GM19025 (cell line): ENCODE measurements at regions not wholly inside any gene's neighbourhood (a gene's known extent, or its start where the extent isn't known, plus 50 kb on each side); places are given as distances from the start of the nearest gene placed in this dataset.

Experiments used
- ATAC-seq: cut with Tn5 transposase; IDR thresholded peaks from one replicate; pipeline ENCODE4 v1.9.1; 2021; ENCODE audit warnings: mild to moderate bottlenecking, low read depth, moderate library complexity; ENCODE audit not compliant: unreplicated experiment

DNA sequence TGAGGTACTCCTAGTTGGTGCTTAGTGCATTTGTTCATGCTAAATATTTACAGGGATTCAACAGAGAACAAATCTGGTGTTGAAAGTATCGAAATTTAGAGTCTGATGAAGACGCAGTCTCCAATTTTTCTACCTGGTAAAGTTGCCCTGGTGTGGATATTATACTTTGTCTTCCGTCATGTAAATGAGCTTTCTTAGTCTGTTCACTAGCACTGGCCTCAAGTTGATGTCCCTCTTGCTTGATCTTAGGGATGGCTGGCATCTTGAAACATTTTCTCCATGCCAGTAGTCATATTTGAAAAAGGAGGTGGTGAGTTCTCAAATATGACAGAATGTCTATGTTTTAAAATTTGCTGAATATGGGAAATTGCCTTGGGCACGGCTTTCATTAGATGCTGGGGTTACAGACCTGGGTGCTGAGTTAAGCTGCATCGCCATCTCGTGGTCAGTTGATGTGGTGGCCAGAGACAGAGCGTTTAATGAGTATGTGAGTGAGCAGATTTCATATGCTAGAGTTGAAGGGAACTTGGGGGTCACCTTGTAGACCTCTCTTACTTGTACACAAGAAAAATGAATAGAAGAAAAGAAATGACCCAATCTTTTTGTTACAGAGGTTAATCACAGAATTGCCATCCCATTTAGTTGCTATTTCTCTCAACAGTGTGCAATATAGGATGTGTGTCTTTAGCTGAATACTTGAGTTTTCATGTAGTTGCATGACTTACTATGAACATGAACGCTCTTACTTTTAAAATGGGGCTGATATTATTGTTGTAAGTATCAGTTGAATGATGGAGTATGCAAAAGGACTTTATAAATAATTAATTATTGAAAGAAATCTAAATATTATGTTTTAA is 172.8 kb upstream of the DCN start:
- peak; percentile 92 for ATAC-seq

DNA sequence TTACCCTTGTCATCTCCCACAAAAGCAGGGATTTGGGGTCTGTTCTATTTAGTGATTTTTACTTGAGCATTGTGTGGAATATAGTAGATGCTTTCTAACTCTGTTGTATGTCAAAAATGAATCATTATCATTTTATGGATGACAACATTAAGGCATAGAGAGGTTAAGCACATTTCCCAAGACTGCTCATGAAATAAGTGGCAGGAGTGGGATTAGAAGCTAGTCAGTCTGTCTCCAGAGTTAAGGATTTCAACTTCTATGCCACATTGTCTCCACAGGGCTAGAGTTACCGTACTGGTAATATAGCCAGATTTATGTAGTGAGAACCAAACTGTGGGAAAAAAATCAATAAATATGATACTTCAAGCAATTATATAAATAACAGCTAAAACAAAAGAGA is 170.6 kb upstream of the DCN start:
- no peak for ATAC-seq

DNA sequence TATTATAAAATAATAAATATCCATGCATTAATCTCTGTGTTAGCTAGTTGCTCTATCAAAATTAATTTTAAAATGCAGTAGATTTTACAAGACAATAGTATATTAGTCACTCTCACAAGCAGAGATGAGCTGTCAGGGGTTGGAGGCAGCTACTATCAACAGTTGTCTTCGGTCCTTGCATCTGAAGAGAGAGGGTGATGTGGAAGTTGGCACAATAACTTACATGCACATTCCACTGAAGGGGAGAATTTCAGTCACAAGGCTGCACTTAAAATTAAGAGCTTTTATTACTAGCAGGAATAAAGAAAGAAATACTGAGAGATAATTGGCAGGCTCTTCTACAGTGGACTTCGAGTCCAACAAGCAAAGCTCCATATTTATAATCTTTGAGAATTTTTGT is 166.9 kb upstream of the DCN start:
- ATAC-seq: no peak

DNA sequence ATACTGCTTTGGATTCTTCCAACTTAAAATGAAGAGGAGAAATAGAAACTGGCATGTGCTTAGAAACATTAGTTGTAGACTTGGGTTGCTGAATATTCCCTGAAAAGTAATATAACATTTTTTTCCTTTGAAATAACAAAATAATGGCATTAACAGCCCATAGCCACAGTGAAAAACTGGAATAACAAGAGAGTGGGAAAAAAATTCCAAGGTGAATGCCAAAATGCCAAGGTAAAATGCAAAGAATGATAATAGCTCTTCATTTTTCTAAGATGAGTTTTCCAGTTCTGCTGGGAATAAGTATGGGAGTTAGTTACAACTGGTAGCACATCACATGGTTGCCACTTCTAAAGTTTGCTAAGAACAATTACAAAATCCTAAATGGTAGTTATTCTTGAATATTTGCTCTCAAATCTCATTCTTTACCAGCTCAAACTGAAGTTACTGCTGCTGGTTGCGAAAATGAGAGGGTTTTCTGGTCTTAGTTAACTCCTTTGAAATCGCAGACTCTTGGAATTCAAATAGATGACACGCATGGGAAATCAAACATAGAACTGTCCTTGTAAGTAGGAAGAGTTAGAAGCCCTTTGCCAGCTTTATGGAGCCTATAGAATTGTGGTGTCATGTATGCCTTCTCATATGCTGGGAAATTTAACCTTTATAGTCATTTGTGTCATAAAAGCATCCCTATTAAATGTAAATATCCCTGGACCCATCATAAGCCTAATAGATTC is 165.0 kb upstream of the DCN start:
- no peak for ATAC-seq

DNA sequence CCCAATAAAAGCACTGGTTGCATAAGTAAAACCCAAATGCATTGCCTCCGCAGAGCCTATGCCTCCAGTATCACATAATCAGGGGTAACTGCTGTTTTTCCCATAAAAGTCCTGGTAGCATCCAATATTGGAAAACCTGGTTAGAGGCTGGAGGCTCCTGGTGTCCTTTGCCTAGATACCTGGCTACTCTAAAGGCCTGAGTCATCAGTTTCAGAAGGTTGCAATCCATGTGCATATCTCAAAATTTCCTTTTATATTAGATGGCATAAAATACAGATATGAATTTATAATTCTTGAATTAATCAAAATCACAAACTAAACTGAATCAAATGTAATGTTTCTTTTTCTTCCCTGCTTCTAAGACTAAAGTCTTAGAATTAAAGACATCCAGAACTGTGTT is 164.2 kb upstream of the DCN start:
- ATAC-seq: no peak

DNA sequence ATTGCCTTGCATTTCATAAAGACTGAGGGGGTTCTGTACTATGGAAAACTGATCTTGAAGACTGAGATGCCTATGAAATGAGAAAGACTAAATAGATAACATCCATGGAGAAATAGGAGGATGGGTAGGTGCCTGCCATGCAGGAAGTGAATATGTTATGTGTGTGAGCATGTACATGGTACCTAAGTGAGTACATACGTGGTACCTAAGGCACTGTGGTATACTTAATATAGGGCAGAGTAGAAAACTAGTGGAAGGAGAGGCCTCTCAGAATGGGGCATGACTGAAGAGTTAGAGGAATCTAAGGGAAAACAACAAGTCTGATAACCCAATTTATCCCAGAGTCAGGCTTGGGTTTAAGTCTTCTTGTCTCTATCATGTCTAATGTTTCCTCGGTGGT is 161.8 kb upstream of the DCN start:
- ATAC-seq: no peak

DNA sequence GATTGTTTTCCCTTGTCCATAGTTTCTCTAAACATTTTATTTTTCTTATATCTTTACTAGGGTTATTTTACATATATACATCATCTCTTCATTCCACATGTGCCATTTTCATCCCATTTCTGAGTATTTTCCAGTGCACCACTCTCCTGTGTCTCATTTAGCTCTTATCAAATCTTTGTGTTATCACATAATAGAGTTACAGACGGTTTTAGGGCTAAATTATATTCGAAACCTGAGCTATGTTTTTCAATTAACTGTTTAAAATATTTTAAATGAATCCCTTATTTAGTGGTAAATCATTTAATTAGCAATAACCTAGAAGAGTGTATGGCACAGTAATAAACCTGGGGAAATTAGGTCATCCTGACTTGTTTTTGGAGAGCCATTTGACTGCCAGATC is 160.4 kb upstream of the DCN start:
- no peak for ATAC-seq

DNA sequence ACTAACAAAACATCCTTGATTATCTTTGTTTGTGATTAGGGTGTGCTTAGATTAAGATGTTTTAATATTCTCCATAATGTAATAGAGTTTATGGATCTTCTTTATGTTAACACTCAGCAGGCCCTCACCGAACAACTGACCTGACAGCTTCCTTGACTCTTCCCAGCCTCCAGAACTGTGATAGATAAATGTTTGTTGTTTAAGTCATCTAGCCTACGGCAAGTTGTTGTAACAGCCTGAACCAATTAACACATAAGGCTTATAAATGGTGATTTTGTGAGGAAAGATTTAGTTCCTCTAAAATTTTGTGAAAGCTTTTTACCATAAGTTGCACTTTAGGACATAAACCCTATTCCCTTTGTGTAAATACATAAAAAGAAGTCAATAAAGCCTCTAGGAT is 156.5 kb upstream of the DCN start:
- no peak for ATAC-seq

DNA sequence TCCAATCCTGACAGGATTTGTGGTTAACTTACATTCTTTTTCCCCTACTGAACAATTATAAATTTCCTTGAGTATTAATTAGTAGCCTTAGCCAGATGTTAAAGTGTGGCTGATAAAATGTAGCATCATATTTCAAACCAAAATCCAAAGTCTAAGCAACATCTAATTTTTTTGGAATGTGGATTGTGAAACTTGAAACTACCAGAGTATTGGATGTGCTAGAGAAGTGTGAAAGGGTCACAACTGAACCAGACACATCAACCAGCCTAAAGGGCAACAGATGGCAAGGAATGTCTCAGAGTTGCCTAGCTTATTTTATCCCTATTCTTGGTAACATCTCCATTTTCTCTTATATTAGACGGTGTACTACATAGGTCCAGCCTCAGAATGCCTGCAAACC is 153.1 kb upstream of the DCN start:
- no peak for ATAC-seq

DNA sequence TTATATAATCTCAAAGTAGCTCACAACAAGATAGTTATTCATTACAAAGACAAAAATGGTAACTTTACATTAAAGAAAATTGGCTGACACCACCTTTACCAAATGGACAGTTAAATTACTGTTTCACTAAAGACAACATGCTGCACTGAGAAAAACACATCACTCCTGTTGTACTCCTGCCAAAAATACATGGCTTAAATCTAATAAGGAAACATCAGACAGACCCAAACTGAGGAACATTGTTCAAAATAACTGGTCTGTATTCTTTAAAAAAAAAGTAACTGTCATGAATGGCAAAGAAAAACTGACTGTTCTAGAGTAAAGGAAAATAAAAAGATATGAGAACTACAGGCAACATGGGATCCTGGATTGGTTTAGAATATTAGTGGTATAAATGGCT is 151.3 kb upstream of the DCN start:
- no peak for ATAC-seq

DNA sequence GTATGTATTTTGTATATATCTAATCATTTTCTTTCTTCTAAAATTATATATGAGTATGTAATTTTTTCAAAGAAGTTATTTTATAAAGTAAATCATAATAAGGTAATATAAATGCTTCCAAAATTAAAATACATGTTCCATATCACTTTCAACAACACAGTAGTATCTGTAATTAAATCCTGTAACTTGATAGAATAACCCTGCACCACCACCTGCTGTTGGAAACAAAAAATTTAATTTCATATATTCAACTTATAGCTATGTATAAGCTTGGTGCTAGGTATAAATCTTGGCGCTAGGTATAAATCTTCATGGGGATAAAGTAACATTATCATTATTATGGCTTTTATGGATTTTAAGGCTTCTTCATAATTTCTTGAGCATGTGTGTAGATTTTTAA is 149.7 kb upstream of the DCN start:
- no peak for ATAC-seq

DNA sequence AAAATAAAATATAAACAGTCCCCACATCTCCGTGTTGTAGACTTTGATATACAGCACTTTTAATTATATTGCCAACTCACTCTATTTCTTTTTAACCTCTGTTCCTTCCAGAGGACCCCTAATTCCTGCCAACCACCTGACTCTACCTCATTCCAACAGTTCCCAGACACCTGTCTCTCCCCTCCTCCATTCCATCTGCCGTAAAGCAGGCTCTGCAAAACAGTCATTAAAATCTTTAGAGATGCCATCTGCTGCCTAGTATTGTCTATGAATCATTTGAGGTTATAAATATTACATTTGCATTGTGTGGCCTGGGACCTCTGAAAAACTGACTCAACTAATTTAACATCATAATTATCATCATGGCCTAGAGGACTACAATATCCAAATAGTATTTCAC is 148.8 kb upstream of the DCN start:
- ATAC-seq: no peak

DNA sequence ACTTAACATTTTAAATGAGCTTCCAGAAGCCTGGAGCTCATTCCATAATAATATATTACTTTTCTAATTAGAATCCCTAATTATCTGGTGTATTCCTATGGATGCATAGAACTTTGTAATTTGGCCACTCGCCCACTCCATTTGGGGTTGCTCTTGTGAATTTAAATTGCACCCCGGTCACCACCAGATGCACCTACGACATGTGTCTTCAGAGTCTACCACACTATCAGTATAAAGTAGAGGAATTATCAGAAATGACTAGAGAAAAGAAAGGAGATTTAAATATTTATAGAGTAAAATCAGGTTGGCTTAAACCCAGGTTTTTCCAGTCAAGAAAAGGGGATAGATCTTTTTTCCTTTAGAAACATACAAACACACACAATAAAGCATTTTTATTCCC is 145.8 kb upstream of the DCN start:
- no peak for ATAC-seq

DNA sequence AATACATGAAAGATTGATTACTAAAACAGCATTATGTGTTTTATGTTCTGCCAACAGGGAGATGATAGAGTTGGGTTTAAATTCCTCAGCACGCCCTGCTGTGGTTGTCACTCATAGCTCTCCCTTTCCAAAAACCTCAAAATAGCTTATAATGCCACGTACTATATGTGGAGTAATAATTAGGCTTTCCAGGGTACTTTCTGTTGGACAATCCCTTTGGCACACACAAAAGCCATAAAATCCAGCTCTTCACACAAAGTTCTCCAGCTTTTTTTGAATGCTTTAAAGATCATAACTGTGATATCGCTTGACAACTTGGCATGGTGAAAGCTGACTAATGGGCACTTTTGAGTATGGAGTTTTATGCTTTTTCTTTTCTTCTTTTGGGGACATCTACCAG is 145.3 kb upstream of the DCN start:
- ATAC-seq: no peak

DNA sequence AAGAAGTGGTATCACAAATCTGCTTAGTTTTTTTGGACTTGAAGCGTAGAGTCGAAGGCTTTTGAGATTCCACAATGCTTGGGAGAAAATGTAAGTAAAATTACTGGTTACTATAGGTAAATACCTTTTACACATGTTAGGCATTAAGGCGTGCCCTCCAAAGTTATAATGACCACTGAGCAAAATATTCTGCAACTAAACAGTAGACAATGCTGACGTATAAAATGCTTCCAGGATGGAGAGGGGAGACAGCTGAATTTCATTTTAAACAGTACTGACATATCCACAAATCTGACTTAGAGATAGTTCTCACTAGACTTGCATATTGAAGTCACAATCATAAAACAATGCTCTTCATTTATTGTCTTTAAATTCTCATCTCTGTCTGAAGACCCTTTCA is 144.5 kb upstream of the DCN start:
- no peak for ATAC-seq

DNA sequence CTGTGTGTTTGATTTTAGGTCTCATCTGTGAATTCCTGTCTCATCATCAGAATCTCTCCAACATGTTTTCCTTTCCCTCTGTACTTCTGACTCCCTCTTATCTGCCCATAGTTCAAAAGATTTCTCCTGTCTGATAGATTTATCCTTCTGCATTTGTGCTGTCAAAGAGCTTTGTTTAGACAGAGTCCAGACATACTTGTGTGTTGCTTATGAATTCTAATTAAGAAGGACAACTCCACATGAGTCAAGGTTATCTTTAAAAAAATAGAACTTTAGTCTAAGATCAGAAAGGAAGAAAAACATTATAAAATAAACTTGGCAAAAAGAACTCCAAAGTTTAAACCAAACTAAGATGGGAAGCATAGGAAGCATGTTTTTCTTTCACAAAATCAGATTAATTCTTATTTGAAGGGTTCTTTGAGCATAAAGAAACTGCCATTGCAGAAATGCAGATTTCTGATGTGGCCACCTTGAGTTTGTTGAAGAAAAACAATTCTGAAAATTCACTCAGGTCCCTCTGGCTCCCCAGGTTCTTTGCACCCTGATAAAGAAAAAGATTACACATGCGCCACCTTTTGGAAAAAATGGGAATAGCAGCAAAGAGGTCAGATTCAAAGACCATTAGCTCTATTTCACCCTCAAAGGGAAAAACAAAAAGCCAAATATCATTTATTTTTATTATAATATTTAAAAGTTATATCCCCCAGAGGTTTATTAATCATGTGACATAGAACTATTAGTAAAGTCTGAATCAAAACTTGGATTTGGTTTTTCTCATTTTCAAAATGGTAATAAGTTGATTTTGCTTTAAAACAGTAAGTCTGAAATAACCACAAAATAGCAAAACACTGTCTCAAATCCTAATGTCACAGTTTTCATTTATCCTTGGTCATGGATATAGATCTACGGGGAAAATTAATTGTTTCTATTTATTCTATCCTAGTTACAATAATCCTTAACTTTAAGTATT is 143.7 kb upstream of the DCN start:
- no peak for ATAC-seq

DNA sequence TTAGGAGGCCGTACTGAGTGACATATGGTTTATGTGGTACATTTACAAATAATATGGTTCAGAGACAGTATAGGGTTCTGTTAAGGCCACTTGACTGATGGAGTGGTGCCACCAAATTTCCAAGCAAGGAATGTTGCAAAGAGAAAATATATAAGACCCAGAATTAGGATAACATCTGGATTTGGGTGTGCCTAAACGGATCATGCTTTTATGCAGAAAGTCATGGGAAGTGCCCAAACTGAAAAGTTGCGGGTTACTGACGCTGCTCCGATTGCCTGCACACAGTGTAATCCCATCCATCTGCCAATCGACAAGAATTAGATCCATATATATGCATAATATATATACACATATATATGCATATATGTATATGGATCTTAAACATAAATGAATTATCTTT is 138.4 kb upstream of the DCN start:
- no peak for ATAC-seq

DNA sequence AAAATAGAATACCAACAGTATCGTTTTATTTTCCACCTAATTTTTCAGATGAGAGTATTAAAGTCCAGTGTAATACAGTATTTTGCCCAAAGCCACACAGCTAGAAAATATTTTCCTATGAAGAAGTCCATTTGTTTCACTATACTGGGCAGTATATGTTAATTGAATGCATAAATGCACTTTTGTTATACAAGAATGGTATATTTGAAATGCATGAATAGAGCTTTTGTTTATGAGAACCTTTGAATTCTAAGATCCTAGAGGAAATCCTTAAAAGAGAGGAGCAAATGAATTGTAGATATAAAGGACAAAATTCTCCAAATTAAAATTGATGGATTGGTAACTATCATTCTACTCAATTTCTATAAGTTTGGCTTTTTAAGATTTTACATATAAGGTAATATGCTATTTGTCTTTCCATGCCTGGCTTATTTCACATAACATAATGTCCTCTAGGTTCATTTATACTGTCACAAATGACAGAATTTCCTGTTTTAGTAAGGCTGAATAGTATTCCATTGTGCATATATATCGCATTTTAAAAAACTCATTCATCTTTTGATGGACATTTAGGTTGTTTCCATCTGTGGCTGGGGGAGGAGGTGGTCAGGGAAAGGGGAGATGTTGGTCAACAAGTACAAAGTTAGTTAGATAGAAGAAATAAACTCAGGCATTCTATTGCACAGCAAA is 136.6 kb upstream of the DCN start:
- no peak for ATAC-seq

DNA sequence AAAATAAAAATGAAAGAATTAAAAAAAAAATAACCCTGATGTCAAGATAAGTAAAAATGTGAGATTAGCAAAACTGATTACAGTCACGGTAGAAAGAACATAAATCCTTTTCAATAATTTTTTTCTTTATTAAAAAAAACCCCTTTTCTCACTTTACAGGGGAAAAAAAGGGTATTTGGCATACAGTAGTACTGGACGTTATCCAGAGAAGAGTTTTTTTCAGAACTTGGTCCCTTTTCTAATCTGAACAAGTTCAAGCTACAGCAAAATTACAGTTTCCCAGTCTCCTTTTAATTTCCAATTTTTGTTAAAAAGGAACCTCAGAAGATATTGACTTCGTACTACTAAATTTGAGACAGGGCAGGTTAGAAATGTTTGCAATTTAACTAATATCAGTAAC is 134.7 kb upstream of the DCN start:
- no peak for ATAC-seq

DNA sequence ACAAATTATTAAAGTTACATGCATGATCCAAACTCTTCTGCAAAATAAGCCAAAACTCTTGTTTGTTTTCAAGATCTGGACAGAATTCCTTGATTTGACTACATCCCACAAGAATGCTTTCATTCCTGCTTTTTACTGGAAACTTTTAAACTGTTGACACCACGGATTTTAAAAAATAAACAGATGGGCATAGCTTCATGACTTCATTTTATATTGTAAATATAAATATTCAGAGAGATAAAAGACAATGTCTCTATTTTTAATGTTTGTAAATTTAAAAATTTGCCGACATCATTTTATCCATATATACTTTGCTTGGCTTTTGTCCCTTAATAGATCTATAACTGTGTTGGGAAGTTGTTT is 134.3 kb upstream of the DCN start:
- no peak for ATAC-seq
